ENCODE measurements at regions not wholly inside any gene's neighbourhood (a gene's known extent, or its start where the extent isn't known, plus 50 kb on each side); places are given as distances from the start of the nearest gene placed in this dataset.

- Histone ChIP-seq H3K27ac (ENCODE audit: low read depth, low read length) (no peak overlapping the region), H3K9me3 (ENCODE audit: low read length) (no peaks in the 10 kb centered on the region), H3K27me3 (ENCODE audit: insufficient read depth, low read length, poor library complexity, severe bottlenecking) (no peaks in the 10 kb centered on the region), H3K4me1 (ENCODE audit: insufficient read depth, low read length) (no peaks in the 10 kb centered on the region), H3K36me3 (ENCODE audit: insufficient read depth, low read length) (no peaks in the 10 kb centered on the region), H3K4me3 (ENCODE audit: low read length) (no peak overlapping the region)
- H3K36me3 Mint-ChIP-seq = no peaks in the 10 kb centered on the region
- ChIA-PET POLR2A (no interaction called here), CTCF (no interaction called here)
- no peak overlapping the region for H3K27ac Mint-ChIP-seq
- no peaks in the 10 kb centered on the region for H3K4me1 Mint-ChIP-seq
- peaks cover 0 to 7% (median 2%) of the 10 kb centered on the region in 5 donors for H3K9me3 Mint-ChIP-seq
- no peak overlapping the region for H3K4me3 Mint-ChIP-seq
- H3K27me3 Mint-ChIP-seq = no peaks in the 10 kb centered on the region
- no peak for DNase-seq
Observed at GRCh38 chr6:76703786-76704185, 631.3 kb upstream of the IMPG1 start.

DNA sequence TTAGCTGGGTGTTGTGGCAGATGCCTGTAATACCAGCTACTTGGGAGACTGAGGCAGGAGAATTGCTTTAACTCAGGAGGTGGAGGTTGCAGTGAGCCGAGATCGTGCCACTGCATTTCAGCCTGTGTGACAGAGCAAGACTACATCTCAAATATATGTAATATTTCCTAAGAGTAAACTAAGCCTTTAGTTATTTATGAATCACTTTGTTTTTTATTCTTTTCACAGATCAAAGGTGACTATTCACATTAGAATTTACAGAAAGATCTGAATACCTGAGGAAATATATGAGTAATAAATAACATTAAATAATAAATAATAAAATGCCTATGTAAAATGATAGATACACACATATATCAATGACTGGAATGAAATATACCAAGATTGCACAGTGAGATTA is 630.8 kb upstream of the IMPG1 start:
- H3K4me1 Mint-ChIP-seq = no peaks in the 10 kb centered on the region
- peaks cover 0 to 7% (median 2%) of the 10 kb centered on the region in 5 donors for H3K9me3 Mint-ChIP-seq
- Histone ChIP-seq H3K27me3 (ENCODE audit: insufficient read depth, low read length, poor library complexity, severe bottlenecking) (no peaks in the 10 kb centered on the region), H3K27ac (ENCODE audit: low read depth, low read length) (no peak overlapping the region), H3K4me3 (ENCODE audit: low read length) (no peak overlapping the region), H3K9me3 (ENCODE audit: low read length) (no peaks in the 10 kb centered on the region), H3K4me1 (ENCODE audit: insufficient read depth, low read length) (no peaks in the 10 kb centered on the region), H3K36me3 (ENCODE audit: insufficient read depth, low read length) (no peaks in the 10 kb centered on the region)
- DNase-seq = no peak
- CTCF ChIA-PET = no interaction called here
- no peaks in the 10 kb centered on the region for H3K36me3 Mint-ChIP-seq
- no peak overlapping the region for H3K4me3 Mint-ChIP-seq
- no peak overlapping the region for H3K27ac Mint-ChIP-seq
- H3K27me3 Mint-ChIP-seq = no peaks in the 10 kb centered on the region
- POLR2A ChIA-PET = no interaction called here

- POLR2A ChIA-PET = no interaction called here
- Histone ChIP-seq H3K4me3 (ENCODE audit: low read length) (no peak overlapping the region), H3K27me3 (ENCODE audit: insufficient read depth, low read length, poor library complexity, severe bottlenecking) (no peaks in the 10 kb centered on the region), H3K9me3 (ENCODE audit: low read length) (no peaks in the 10 kb centered on the region), H3K36me3 (ENCODE audit: insufficient read depth, low read length) (no peaks in the 10 kb centered on the region), H3K4me1 (ENCODE audit: insufficient read depth, low read length) (no peaks in the 10 kb centered on the region), H3K27ac (ENCODE audit: low read depth, low read length) (no peak overlapping the region)
- no peak for DNase-seq
- Mint-ChIP-seq H3K36me3 (no peaks in the 10 kb centered on the region), H3K27me3 (no peaks in the 10 kb centered on the region), H3K4me3 (no peak overlapping the region), H3K4me1 (no peaks in the 10 kb centered on the region), H3K27ac (no peak overlapping the region), H3K9me3 (peaks cover 0 to 7% (median 2%) of the 10 kb centered on the region in 5 donors)
- CTCF ChIA-PET = no interaction called here
Observed at GRCh38 chr6:76702187-76702586, 629.7 kb upstream of the IMPG1 start.

DNA sequence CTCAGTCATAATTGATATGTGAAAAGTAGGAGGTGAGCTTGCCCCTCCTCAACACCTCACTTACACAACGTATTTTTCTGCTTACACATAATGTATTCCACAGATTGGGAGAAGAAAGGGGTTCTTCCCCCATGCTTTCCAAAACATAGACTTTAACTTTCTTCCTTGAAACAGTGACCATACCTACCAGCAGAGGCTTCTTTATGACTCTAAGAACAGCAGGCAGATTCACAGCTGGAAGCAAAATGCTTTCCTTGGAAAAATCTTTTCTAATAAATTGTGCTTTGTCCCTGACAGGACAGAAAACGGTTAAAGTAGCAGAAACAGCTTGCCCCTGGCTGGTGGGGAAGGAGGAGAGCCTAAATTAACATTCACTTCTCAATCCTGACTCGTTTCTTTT is 629.1 kb upstream of the IMPG1 start:
- no peaks in the 10 kb centered on the region for H3K36me3 Mint-ChIP-seq
- Histone ChIP-seq H3K36me3 (ENCODE audit: insufficient read depth, low read length) (no peaks in the 10 kb centered on the region), H3K27me3 (ENCODE audit: insufficient read depth, low read length, poor library complexity, severe bottlenecking) (no peaks in the 10 kb centered on the region), H3K4me1 (ENCODE audit: insufficient read depth, low read length) (no peaks in the 10 kb centered on the region), H3K4me3 (ENCODE audit: low read length) (no peak overlapping the region), H3K9me3 (ENCODE audit: low read length) (no peaks in the 10 kb centered on the region), H3K27ac (ENCODE audit: low read depth, low read length) (no peak overlapping the region)
- H3K4me3 Mint-ChIP-seq = no peak overlapping the region
- no peaks in the 10 kb centered on the region for H3K4me1 Mint-ChIP-seq
- ChIA-PET CTCF (no interaction called here), POLR2A (no interaction called here)
- H3K9me3 Mint-ChIP-seq = peaks cover 0 to 7% (median 2%) of the 10 kb centered on the region in 5 donors
- no peak for DNase-seq
- no peaks in the 10 kb centered on the region for H3K27me3 Mint-ChIP-seq
- no peak overlapping the region for H3K27ac Mint-ChIP-seq

DNA sequence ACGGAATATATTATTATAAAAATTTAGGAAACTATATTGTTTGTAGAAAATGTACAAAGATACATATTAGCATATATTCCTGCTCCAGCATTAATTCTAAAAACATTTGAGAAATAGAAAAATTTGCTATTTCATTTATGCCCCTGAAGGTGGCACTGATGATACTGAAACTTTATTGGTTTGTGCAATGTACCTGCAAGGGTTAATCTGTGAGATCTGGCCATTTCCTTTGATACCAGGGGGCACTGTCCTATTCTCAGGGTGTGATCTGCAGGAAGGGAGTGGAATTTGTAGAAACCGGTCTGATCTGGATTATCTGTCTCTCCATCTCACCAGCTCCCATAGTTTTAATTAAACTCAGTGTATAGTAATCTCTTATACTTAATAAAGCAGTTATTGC is 625.1 kb upstream of the IMPG1 start:
- CTCF ChIA-PET = no interaction called here
- POLR2A ChIA-PET = no interaction called here
- Mint-ChIP-seq H3K27ac (no peak overlapping the region), H3K4me1 (no peaks in the 10 kb centered on the region), H3K9me3 (peaks cover 0 to 7% (median 2%) of the 10 kb centered on the region in 5 donors), H3K27me3 (no peaks in the 10 kb centered on the region), H3K4me3 (no peak overlapping the region), H3K36me3 (no peaks in the 10 kb centered on the region)
- DNase-seq = no peak
- H3K4me1 ChIP-seq (ENCODE audit: insufficient read depth, low read length) = no peaks in the 10 kb centered on the region
- H3K9me3 ChIP-seq (ENCODE audit: low read length) = no peaks in the 10 kb centered on the region
- H3K4me3 ChIP-seq (ENCODE audit: low read length) = no peak overlapping the region
- H3K36me3 ChIP-seq (ENCODE audit: insufficient read depth, low read length) = no peaks in the 10 kb centered on the region
- no peaks in the 10 kb centered on the region for H3K27me3 ChIP-seq (ENCODE audit: insufficient read depth, low read length, poor library complexity, severe bottlenecking)
- H3K27ac ChIP-seq (ENCODE audit: low read depth, low read length) = no peak overlapping the region

DNA sequence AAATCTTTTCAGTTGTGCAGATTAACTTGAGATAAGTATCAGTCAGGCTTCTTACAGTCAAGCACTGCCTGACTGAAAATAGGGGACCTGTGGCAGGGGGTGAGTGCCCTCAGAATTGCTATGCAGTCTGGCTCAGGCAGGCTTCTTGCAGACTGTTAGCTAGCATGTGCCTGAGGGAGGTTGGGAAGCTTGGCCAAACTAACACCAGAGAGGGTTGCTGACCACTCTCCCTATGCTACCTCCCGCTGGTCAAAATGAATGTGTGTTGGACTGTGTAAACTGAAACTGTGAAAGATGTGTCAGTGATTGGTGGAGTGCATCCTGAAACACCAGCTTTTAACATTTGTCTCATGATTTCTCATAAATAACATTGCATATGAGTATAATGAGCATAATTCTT is 622.3 kb upstream of the IMPG1 start:
- Histone ChIP-seq H3K4me1 (ENCODE audit: insufficient read depth, low read length) (no peaks in the 10 kb centered on the region), H3K9me3 (ENCODE audit: low read length) (no peaks in the 10 kb centered on the region), H3K27me3 (ENCODE audit: insufficient read depth, low read length, poor library complexity, severe bottlenecking) (no peaks in the 10 kb centered on the region), H3K36me3 (ENCODE audit: insufficient read depth, low read length) (no peaks in the 10 kb centered on the region), H3K4me3 (ENCODE audit: low read length) (no peak overlapping the region), H3K27ac (ENCODE audit: low read depth, low read length) (no peak overlapping the region)
- no peak for DNase-seq
- CTCF ChIA-PET = no interaction called here
- Mint-ChIP-seq H3K9me3 (peaks cover 0 to 5% (median 0%) of the 10 kb centered on the region in 5 donors), H3K27me3 (no peaks in the 10 kb centered on the region), H3K36me3 (no peaks in the 10 kb centered on the region), H3K27ac (no peak overlapping the region), H3K4me1 (no peaks in the 10 kb centered on the region), H3K4me3 (no peak overlapping the region)
- POLR2A ChIA-PET = no interaction called here

DNA sequence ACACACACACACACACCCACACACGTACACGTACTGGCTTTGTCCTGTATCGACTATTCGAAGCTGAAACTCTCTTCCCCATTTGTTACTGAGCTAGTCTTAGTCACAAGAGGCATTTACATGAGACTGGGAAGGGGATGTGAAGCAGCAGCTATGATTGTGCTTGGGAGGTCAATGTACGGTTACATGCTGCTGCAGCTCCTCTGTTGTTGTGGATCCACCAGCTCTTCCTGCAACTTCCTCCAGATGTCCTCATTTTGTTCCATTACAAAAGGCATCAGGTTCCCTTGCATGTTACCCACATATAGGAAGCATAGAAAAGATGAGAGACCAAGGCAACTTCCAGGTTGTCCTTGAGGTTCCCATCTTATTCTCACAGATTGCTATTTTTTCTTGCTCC is 612.4 kb upstream of the IMPG1 start:
- no peaks in the 10 kb centered on the region for H3K4me1 Mint-ChIP-seq
- no peak for DNase-seq
- H3K36me3 Mint-ChIP-seq = no peaks in the 10 kb centered on the region
- H3K4me3 Mint-ChIP-seq = no peak overlapping the region
- ChIA-PET CTCF (no interaction called here), POLR2A (no interaction called here)
- no peak overlapping the region for H3K27ac ChIP-seq (ENCODE audit: low read depth, low read length)
- H3K27ac Mint-ChIP-seq = no peak overlapping the region
- no peaks in the 10 kb centered on the region for H3K27me3 ChIP-seq (ENCODE audit: insufficient read depth, low read length, poor library complexity, severe bottlenecking)
- H3K36me3 ChIP-seq (ENCODE audit: insufficient read depth, low read length) = no peaks in the 10 kb centered on the region
- H3K9me3 ChIP-seq (ENCODE audit: low read length) = no peaks in the 10 kb centered on the region
- no peaks in the 10 kb centered on the region for H3K27me3 Mint-ChIP-seq
- H3K4me3 ChIP-seq (ENCODE audit: low read length) = no peak overlapping the region
- peaks cover 5 to 19% (median 14%) of the 10 kb centered on the region in 5 donors for H3K9me3 Mint-ChIP-seq
- no peaks in the 10 kb centered on the region for H3K4me1 ChIP-seq (ENCODE audit: insufficient read depth, low read length)

GRCh38 chr6:76683985-76684384 is 611.5 kb upstream of the IMPG1 start:
- H3K4me1 Mint-ChIP-seq = no peaks in the 10 kb centered on the region
- no peaks in the 10 kb centered on the region for H3K27me3 Mint-ChIP-seq
- H3K36me3 ChIP-seq (ENCODE audit: insufficient read depth, low read length) = no peaks in the 10 kb centered on the region
- H3K27ac ChIP-seq (ENCODE audit: low read depth, low read length) = no peak overlapping the region
- H3K9me3 ChIP-seq (ENCODE audit: low read length) = no peaks in the 10 kb centered on the region
- ChIA-PET CTCF (no interaction called here), POLR2A (no interaction called here)
- no peak overlapping the region for H3K27ac Mint-ChIP-seq
- no peak overlapping the region for H3K4me3 Mint-ChIP-seq
- peaks cover 5 to 17% (median 9%) of the 10 kb centered on the region in 5 donors for H3K9me3 Mint-ChIP-seq
- H3K27me3 ChIP-seq (ENCODE audit: insufficient read depth, low read length, poor library complexity, severe bottlenecking) = no peaks in the 10 kb centered on the region
- no peak for DNase-seq
- no peak overlapping the region for H3K4me3 ChIP-seq (ENCODE audit: low read length)
- H3K36me3 Mint-ChIP-seq = no peaks in the 10 kb centered on the region
- H3K4me1 ChIP-seq (ENCODE audit: insufficient read depth, low read length) = no peaks in the 10 kb centered on the region

- Histone ChIP-seq H3K4me3 (ENCODE audit: low read length) (no peak overlapping the region), H3K4me1 (ENCODE audit: insufficient read depth, low read length) (no peaks in the 10 kb centered on the region), H3K9me3 (ENCODE audit: low read length) (no peaks in the 10 kb centered on the region), H3K36me3 (ENCODE audit: insufficient read depth, low read length) (no peaks in the 10 kb centered on the region), H3K27me3 (ENCODE audit: insufficient read depth, low read length, poor library complexity, severe bottlenecking) (no peaks in the 10 kb centered on the region), H3K27ac (ENCODE audit: low read depth, low read length) (no peak overlapping the region)
- ChIA-PET POLR2A (no interaction called here), CTCF (no interaction called here)
- no peak for DNase-seq
- Mint-ChIP-seq H3K4me1 (no peaks in the 10 kb centered on the region), H3K27ac (no peak overlapping the region), H3K27me3 (no peaks in the 10 kb centered on the region), H3K4me3 (no peak overlapping the region), H3K36me3 (no peaks in the 10 kb centered on the region), H3K9me3 (peaks cover 4 to 11% (median 5%) of the 10 kb centered on the region in 5 donors)
Observed at GRCh38 chr6:76682842-76683241, 610.4 kb upstream of the IMPG1 start.

Data from CD8-positive, alpha-beta memory T cell (primary cell).